ENCODE measurements at regions not wholly inside any gene's neighbourhood (a gene's known extent, or its start where the extent isn't known, plus 50 kb on each side); places are given as distances from the start of the nearest gene placed in this dataset.

- no peak for DNase-seq (ENCODE audit: low read depth)
- no peak overlapping the region for H3K4me3 ChIP-seq (ENCODE audit: low read depth, low read length)
- TF ChIP-seq CTCF (IDR thresholded peaks at IDR 0.05; ENCODE audit: insufficient read depth, low read depth, low read length) = no peak
Observed at GRCh38 chr12:92045852-92046251, 99.8 kb downstream of the BTG1 start.

DNA sequence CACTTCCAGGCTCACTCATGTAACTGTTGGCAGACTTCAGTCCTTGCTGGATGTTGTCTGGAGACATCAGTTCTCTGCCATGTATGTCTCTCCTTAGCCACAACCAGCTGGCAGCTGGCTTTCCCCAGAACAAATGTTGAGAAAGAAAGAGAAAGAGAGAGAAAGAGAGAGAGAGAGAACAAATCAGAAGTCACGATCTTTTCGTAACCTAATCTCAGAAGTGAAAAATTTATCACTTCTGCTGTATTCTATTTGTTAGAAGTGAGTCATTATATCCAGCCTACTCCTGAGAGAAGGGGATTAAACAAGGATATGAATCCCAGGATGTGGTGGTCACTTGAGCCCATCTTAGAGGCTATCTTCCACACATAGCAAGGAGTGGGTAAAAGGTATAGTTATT is 101.2 kb downstream of the BTG1 start:
- no peak overlapping the region for H3K4me3 ChIP-seq (ENCODE audit: low read depth, low read length)
- peak; percentile 23 for DNase-seq (ENCODE audit: low read depth)
- no peak for TF ChIP-seq CTCF (IDR thresholded peaks at IDR 0.05; ENCODE audit: insufficient read depth, low read depth, low read length)

DNA sequence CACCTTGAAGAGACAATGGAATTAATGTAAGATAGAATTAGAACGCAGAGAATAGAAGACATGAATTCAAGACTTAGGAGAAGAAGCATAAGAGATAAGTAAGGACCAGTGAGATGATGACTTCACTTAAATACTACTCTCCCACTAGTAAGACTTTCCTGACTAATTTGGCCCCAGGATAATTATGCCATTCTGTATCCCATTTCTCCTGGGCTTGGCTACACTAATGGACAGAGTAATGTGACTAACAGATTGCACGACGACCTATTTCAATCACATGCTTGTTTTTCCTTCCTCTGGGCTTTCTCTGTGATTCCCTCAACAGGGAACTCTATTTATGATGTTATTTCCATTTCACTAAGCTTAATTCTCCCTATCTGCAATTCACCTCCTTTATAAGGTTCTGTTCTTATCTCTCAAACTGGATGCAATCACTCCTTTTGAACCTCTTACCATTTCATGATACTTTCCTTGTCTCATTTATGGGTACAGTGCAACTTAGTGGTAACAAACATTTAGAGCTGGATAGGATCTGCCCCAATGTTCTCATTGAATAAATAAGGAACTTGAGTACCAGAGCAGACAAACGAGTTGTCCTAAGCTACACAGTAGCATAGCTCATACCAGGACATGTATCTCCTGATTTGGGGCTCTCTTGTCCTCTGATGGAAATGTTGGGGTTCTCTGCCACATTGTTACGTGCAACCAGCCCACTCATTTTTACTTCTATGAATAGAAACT is 102.7 kb downstream of the BTG1 start:
- no peak for DNase-seq (ENCODE audit: low read depth)
- no peak for TF ChIP-seq CTCF (IDR thresholded peaks at IDR 0.05; ENCODE audit: insufficient read depth, low read depth, low read length)
- H3K4me3 ChIP-seq (ENCODE audit: low read depth, low read length) = no peak overlapping the region

GRCh38 chr12:92041742-92042141 is 103.9 kb downstream of the BTG1 start:
- no peak overlapping the region for H3K4me3 ChIP-seq (ENCODE audit: low read depth, low read length)
- no peak for TF ChIP-seq CTCF (IDR thresholded peaks at IDR 0.05; ENCODE audit: insufficient read depth, low read depth, low read length)
- no peak for DNase-seq (ENCODE audit: low read depth)

GRCh38 chr12:92039046-92039445 is 106.6 kb downstream of the BTG1 start:
- no peak overlapping the region for H3K4me3 ChIP-seq (ENCODE audit: low read depth, low read length)
- no peak for DNase-seq (ENCODE audit: low read depth)
- no peak for TF ChIP-seq CTCF (IDR thresholded peaks at IDR 0.05; ENCODE audit: insufficient read depth, low read depth, low read length)

DNA sequence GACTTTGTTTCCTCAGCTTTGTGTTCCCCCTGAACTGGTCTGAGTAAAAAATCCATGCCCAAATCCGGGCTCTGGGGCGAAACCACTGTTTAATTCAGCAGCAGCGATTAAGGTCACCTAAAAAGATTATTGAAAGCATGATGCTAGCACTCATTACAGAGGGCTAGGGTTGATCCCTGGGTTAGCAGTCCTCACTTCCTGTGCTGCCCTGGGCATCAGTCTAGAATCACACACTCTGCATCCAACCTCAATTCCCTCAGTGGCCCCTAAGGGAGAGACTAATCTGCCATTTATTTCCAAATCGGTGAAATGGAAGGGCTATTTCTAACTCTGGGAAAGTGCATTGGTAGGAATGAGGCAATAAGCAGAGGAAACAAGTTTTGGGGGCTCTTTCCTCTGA is 107.2 kb downstream of the BTG1 start:
- no peak for TF ChIP-seq CTCF (IDR thresholded peaks at IDR 0.05; ENCODE audit: insufficient read depth, low read depth, low read length)
- no peak overlapping the region for H3K4me3 ChIP-seq (ENCODE audit: low read depth, low read length)
- no peak for DNase-seq (ENCODE audit: low read depth)

All from fibroblast of villous mesenchyme (primary cell).